ENCODE measurements at regions not wholly inside any gene's neighbourhood (a gene's known extent, or its start where the extent isn't known, plus 50 kb on each side); places are given as distances from the start of the nearest gene placed in this dataset.
"Not testable (repeated sequence)": the region's sequence is repeated elsewhere in the genome, so short reads cannot be mapped to it uniquely, and the experiment has no call there.

- DNase-seq, result no peak
These were observed 191.2 kb upstream of the KIF2B start for GRCh38 chr17:53631486-53631885.

DNA sequence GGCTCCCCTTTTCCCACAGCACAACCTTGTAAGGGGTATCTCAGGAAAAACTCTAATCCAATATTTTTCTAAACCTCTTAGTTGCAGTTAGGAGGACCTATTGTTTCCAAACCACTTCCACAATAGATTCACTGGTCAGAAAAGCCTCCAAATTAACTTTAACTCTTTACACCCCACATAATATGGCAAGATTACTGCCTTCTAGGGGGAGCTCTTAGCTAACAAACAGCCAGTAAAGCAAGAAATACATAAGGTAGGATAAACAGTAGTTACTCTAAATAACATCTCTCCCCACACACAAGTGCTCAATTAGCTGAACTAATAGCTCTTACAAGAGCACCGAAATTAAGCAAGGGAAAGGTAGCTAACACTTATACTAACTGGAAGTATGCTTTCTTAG, 192.1 kb upstream of the KIF2B start:
- no peak for DNase-seq

DNA sequence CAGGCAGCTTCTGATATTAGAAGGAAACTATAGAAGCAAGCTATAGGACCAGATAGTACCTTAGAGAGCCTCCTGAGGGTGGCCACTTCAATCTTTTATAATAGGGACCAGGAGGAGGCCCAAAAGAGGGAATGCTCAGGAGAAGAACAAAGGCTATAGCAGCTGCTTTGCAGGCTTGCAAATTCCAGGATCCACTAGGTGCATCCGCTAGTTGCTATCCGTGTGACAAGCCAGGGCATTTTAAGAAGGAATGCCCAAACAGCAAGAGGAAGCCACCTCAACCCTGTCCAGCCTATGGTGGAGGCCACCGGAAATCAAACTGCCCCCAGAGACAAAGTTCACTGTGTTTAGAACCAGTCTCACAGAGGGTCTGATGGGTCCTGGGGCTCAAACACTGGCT, 192.6 kb upstream of the KIF2B start:
- no peak for DNase-seq

GRCh38 chr17:53629188-53629587, 193.5 kb upstream of the KIF2B start:
- DNase-seq, result no peak

GRCh38 chr17:53628011-53628410, 194.7 kb upstream of the KIF2B start:
- DNase-seq, result no peak

DNA sequence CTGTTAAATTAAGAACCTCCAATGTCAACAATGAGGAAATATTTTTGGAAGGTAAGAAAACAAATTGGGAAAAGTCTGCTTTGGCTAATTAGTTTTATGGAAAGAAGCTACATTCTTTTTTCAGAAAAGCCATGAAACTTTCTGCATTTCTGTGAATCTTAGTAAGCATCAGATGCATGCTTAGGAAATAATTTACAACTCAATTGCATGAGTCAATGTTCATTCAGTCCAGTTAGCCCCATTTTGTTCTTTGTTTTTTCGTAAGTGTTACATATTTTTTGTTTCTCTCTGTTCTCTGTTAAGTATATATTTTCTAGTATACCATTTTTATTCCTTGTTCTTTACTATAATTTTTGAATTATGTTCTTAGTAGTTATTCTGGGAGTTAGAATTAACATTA, 195.2 kb upstream of the KIF2B start:
- no peak for DNase-seq

DNA sequence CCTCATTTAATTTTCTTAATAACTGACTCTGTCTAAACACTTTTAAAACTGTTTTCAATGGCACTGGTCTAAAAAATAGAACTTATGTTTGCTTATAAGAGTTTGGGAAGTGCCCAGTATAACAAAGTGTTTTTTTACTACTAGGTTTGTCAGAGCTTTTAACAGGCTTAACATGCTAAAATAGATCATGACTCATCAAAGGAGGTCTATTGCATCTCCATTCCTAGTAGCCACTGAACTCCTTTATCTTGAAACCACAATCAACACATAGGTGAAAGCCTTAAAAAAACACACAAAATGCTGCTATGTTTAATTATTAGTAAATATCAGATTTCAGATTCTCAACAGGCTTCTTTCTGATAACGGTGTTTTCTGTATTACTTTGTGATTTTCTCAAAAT, 196.4 kb upstream of the KIF2B start:
- DNase-seq, result no peak

- no peak for DNase-seq
These were observed 203.7 kb upstream of the KIF2B start for GRCh38 chr17:53619025-53619424.

DNA sequence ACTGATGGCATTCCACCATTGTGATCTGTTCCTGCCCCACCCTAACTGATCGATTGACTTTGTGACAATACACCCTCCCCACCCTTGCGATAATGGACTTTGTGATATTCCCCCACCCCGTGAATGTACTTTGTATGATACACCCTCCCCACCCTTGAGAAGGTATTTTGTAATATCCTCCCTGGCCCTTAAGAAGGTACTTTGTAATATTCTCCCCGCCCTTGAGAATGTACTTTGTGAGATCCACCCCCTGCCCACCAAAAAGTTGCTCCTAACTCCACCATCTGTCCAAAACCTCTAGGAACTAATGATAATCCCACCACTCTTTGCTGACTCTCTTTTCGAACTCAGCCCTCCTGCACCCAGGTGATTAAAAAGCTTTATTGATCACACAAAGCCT, 214.5 kb upstream of the KIF2B start:
- not testable (repeated sequence) for DNase-seq

DNA sequence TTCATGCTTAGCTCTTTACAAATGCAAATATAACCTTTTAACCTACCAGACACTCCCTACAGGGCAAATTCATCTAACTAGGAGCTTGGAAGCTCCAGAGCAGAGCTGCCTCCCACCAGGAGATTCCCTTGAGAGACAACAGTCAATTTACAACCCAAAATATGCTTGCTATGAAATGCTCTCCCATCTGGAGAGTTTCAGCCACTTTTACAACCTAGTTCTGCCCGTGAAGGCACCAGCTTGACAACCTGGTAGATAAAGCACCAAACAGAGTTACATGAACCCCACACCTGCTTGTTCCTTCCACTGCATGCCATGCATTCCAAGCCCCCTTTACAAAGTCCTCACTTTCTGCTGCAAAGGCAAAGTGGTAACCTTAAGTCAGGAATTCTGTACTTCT, 215.3 kb upstream of the KIF2B start:
- no peak for DNase-seq

GRCh38 chr17:53588317-53588716, 234.4 kb upstream of the KIF2B start:
- DNase-seq, result no peak

GRCh38 chr17:53574038-53574437, 248.7 kb upstream of the KIF2B start:
- DNase-seq, result no peak

DNA sequence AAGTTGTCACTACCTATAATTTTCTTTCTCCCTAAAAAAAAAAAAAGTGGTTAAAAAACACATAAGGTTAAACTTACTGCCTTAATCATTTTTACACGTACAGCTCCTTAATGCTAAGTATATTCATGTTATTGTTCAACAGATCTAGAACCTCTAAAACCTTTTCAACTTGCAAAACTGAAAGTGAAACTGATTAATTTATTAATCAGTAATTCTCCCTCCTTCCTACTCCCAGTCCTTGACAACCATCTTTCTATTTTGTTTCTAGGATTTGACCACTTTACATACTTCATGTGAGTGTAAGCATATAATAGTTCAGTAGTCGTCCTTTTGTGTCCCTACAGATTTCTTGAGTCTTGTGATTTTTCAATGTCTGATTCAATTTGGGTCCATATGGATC, 251.4 kb upstream of the KIF2B start:
- no peak for DNase-seq

DNA sequence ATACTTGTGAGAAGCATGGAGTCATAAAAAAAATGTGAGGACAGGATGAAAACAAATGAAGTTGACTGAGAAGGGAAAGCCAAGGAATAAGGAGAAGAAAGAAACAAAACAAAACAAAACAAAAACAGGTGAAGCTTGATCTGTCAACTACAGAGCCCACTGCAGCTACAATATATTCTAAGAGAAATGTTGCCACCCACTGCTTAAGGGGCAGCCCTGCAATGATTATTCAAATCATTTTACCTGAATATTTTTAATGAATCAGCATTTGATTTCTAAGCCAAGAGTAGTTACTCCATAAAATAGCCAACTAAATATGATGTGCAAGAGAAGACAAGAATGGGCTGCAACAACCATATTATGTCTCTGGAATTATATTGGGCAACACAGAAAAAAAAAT, 252.0 kb upstream of the KIF2B start:
- no peak for DNase-seq

GRCh38 chr17:53560953-53561352, 261.8 kb upstream of the KIF2B start:
- DNase-seq, result no peak

DNA sequence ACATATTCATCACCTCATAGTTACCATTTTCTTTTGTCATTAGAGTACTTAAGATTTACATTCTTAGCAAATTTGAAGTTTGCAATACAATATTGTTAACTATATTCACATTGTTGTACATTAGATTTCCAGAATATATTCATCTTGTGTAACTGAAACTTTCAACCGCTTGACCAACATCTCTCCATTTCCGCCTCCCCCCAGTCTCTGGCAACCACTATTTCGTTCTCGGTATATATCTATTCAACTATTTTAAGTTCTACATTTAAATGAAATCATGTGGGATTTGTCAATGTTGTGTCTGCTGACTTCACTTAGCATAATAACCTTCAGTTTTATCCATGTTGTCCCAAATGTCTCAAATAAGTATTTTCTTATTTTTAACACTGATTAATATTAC, 274.5 kb upstream of the KIF2B start:
- DNase-seq, result no peak

- DNase-seq, result no peak
These were observed 279.3 kb upstream of the KIF2B start for GRCh38 chr17:53543472-53543871.

DNA sequence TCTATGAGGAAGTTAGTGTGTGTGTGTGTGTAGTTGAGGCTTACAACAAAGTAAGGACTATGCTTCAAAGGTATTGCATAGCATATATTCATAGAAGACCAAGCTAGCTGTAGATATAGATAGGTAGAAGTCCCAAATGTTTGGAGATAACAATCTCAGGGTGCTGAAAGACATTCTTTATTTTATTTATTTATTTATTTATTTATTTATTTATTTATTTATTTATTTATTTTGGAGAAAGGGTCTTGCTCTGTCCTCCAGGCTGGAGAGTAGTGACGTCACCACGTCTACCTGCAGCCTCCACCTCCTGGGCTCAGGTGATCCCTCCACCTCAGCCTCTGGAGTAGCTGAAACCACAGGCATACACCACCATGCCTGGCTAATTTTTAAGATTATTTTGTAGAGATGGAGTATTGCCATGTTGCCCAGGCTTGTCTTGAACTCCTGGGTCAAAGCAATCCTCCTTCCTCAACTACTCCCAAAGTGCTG, 284.6 kb upstream of the KIF2B start:
- no peak for DNase-seq

- no peak for DNase-seq
These were observed 295.3 kb upstream of the KIF2B start for GRCh38 chr17:53527473-53527872.

DNA sequence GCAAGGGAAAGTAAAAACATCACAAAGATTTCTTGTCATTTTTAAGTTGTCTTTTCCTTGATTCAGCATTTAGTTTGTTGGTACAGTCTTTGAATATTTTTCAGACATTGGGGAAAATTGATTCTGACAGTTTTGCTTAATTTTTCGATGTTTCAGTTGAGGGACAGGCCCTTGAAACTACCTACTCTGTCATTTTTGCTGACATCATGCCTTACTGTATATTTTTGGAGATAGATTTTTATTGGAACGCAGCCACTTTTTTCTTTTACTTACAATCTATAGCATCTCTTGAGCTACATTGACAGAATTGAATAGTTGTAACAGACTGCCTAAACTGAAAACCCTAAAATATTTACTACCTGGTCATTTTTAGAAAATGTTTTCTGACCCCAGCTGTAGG, 297.1 kb upstream of the KIF2B start:
- DNase-seq, result no peak

- no peak for DNase-seq
These were observed 306.1 kb upstream of the KIF2B start for GRCh38 chr17:53516636-53517035.

- DNase-seq, result no peak
These were observed 323.4 kb upstream of the KIF2B start for GRCh38 chr17:53499277-53499676.

- no peak for DNase-seq
These were observed 326.4 kb upstream of the KIF2B start for GRCh38 chr17:53496356-53496755.

GRCh38 chr17:53492532-53492931, 330.2 kb upstream of the KIF2B start:
- DNase-seq, result no peak

GRCh38 chr17:53490447-53490968, 332.2 kb upstream of the KIF2B start:
- no peak for DNase-seq

DNA sequence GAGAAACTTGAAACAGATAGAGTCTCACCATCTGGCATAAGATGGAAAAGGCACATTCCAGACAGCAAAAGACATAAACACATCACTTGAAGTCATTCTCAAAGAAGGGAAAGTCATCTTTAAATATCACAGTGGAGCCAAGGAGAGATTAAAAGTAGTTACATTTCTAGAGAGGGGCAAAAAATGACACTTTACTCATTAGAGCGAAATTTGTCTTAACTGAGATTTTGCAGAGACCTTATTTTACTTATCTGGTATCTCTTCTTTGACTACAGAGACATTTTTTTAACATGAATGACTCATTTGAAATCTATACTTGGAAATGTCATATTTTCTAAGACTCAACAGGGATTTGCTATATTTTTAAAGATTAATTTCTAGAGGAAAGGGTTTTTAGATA, 339.0 kb upstream of the KIF2B start:
- no peak for DNase-seq

Measured in NCI-H2081 (cell line).